Ascending aorta (tissue), 2 donors: ENCODE measurements at regions not wholly inside any gene's neighbourhood (a gene's known extent, or its start where the extent isn't known, plus 50 kb on each side); places are given as distances from the start of the nearest gene placed in this dataset.

Experiments used
- DNase-seq, 2 donors: peaks; one replicate each; pipeline ENCODE4 v3.0.0-alpha.2; 2019; ENCODE audit warnings: low spot score in 2 of 2
- H3K27ac ChIP-seq, 2 donors: fragments of 200-600 bp; sonication (generic); one replicate each; pipeline ENCODE4 v1.5.1; 2016 to 2017; ENCODE audit warnings: mild to moderate bottlenecking in 1 of 2
- H3K27me3 ChIP-seq: fragments of 200-600 bp; sonication (generic); one replicate; pipeline ENCODE4 v1.5.1; 2017
- H3K36me3 ChIP-seq, 2 donors: fragments of 200-600 bp; sonication (generic); one replicate each; pipeline ENCODE4 v1.5.1; 2016
- H3K4me1 ChIP-seq, 2 donors: fragments of 200-600 bp; sonication (generic); one replicate each; pipeline ENCODE4 v1.5.1; 2016 to 2017; ENCODE audit warnings: mild to moderate bottlenecking in 1 of 2
- H3K4me3 ChIP-seq, 2 donors: fragments of 200-600 bp; sonication (generic); one replicate each; pipeline ENCODE4 v1.5.1; 2016 to 2017; ENCODE audit warnings: mild to moderate bottlenecking in 1 of 2
- H3K9me3 ChIP-seq, 2 donors: fragments of 200-600 bp; sonication (generic); one replicate each; pipeline ENCODE4 v1.5.1; 2016
- intact Hi-C: fragments of 100-400 bp; cut with DNase I; formaldehyde crosslinking; loops from one replicate; pipeline ENCODE4 v1.15.1; 2023
- TF ChIP-seq, protein P1 (sequence below), 3 experiments: fragments of 200-600 bp in 2 of 3; fragments of 450-650 bp in 1 of 3; sonication (generic) in 2 of 3; IDR thresholded peaks; one replicate each; pipeline ENCODE4 v1.5.1; 2016 to 2019; ENCODE audit warnings: antibody characterized with exemption in 3 of 3, mild to moderate bottlenecking in 1 of 3, moderate library complexity in 1 of 3

DNA sequence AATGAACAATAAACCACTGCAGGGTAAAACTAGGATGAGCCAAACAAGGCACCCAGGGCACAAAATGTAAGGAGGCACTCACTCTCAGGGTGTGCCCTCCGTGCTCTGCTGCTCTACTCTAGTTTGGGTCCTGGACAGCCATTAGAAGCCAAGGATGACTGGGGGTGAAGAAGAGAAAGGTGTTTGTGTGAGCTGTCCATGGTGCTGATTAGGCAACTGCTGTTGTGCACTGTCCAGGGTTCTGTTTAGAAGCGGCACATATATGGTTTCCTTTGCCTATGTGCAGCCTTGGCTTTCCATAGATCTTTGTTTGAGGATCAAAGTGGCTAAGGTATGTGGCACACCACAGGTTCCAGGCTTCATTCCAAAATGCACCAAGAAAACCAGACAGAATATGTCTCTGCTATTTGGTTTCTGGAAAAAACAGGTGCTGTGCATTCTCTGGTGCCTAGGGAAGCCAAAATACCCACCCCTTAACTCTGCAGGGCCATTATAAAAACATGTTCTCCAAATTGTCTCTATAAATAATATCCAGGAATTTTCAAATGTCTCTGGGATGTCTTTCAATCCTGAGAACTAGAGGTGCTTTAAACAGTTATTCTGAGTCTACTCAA lies 123.5 kb downstream of the CBLN1 start:
- TF ChIP-seq, protein P1, sequence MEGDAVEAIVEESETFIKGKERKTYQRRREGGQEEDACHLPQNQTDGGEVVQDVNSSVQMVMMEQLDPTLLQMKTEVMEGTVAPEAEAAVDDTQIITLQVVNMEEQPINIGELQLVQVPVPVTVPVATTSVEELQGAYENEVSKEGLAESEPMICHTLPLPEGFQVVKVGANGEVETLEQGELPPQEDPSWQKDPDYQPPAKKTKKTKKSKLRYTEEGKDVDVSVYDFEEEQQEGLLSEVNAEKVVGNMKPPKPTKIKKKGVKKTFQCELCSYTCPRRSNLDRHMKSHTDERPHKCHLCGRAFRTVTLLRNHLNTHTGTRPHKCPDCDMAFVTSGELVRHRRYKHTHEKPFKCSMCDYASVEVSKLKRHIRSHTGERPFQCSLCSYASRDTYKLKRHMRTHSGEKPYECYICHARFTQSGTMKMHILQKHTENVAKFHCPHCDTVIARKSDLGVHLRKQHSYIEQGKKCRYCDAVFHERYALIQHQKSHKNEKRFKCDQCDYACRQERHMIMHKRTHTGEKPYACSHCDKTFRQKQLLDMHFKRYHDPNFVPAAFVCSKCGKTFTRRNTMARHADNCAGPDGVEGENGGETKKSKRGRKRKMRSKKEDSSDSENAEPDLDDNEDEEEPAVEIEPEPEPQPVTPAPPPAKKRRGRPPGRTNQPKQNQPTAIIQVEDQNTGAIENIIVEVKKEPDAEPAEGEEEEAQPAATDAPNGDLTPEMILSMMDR (IDR thresholded peaks at IDR 0.05) = no peak
- Histone ChIP-seq H3K4me3 (no peak overlapping the region), H3K9me3 (no peaks in the 10 kb centered on the region), H3K36me3 (no peaks in the 10 kb centered on the region), H3K27ac (no peak overlapping the region), H3K27me3 (no peaks in the 10 kb centered on the region), H3K4me1 (no peaks in the 10 kb centered on the region)
- intact Hi-C loops = no loop called here
- no peak for DNase-seq

DNA sequence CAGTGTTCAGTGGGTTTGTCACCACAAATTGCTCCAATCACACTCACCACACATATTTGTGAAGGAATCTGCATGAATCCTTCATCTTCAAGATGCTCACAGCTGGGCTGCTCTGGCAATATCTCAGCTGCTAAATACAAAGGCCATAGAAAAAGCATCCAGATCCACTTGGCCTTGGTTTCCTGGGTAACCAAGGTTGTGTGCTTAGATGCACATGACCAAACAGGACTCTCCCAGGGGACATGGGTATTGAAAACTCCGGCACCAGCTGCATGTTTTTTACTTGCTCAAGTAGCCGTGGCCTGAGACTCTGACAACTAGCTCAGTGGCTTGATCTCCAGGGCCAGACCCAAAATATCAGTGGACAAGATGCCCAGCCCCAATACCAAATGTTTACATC lies 131.3 kb downstream of the CBLN1 start:
- Histone ChIP-seq H3K27me3 (no peaks in the 10 kb centered on the region), H3K27ac (no peak overlapping the region), H3K36me3 (no peaks in the 10 kb centered on the region), H3K9me3 (no peaks in the 10 kb centered on the region), H3K4me1 (no peaks in the 10 kb centered on the region), H3K4me3 (no peak overlapping the region)
- DNase-seq = no peak
- intact Hi-C loops = no loop called here
- TF ChIP-seq, protein P1 (IDR thresholded peaks at IDR 0.05) = no peak

DNA sequence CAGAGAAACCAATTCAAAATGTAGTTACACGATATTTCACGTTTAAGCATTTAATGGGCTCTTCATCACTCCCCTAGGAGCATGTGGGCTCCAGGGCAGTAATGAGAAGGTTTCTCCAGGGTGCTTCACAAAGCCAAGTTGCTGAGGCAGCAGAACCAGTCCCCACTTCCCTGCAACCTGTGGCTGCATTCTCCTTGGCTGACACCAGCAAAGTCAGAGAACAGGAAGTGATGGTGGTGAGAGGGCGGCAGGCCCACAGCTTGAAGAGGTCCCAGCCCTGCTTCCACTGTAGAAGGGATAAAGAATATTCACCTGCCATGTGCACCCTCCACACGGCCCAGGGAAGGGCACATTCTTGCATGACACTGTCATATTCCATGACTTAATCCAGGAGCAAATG lies 133.2 kb downstream of the CBLN1 start:
- H3K36me3 ChIP-seq = no peaks in the 10 kb centered on the region
- no peak overlapping the region for H3K27ac ChIP-seq
- H3K4me1 ChIP-seq = no peaks in the 10 kb centered on the region
- TF ChIP-seq, protein P1 (IDR thresholded peaks at IDR 0.05) = no peak
- intact Hi-C loops = no loop called here
- H3K27me3 ChIP-seq = no peaks in the 10 kb centered on the region
- no peaks in the 10 kb centered on the region for H3K9me3 ChIP-seq
- no peak overlapping the region for H3K4me3 ChIP-seq
- DNase-seq = no peak

DNA sequence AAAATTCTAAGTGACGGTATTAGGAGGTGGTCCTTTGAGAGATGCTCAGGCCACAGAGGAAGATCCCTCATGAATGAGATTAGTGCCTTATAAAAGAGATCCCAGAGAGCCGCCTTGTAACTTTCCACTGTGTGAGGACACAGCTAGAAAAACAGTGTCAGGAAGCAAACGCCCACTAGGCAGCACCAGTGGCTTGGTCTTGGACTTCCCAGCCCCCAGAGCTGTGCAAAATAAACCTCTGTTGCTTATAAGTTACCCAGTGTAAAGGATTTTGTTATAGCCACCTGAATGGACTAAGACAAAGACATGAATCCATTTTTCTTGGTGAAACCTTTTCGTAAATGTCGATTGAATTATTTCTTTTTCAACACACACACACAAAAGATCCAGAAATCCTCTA lies 141.0 kb downstream of the CBLN1 start:
- no peak overlapping the region for H3K27ac ChIP-seq
- H3K4me1 ChIP-seq = no peaks in the 10 kb centered on the region
- H3K9me3 ChIP-seq = no peaks in the 10 kb centered on the region
- intact Hi-C loops = no loop called here
- DNase-seq = no peak
- no peak overlapping the region for H3K4me3 ChIP-seq
- TF ChIP-seq, protein P1 (IDR thresholded peaks at IDR 0.05) = no peak
- no peaks in the 10 kb centered on the region for H3K27me3 ChIP-seq
- H3K36me3 ChIP-seq = no peaks in the 10 kb centered on the region

DNA sequence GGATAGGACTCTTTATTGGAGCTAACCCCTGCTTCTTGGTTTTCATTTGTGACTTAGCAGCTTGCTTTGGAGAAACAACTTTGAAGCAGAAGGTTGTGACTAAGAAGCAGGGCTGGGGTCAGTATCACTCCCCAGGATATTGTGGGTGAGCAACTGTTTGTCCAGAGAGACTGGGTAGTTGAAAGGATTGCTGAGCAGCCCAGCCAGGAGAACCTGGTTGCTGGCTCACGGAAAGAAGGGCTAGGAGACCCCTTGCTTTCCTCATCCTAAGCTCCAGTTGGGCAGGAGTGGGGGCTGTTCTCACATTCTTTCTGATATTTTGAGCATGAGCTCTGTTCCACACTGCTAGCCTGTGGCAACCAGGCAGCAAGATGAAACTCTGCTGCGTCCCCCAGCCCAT lies 151.2 kb downstream of the CBLN1 start:
- H3K36me3 ChIP-seq = no peaks in the 10 kb centered on the region
- no peaks in the 10 kb centered on the region for H3K27me3 ChIP-seq
- no peaks in the 10 kb centered on the region for H3K4me1 ChIP-seq
- no peak overlapping the region for H3K27ac ChIP-seq
- TF ChIP-seq, protein P1 (IDR thresholded peaks at IDR 0.05) = no peak
- H3K9me3 ChIP-seq = no peaks in the 10 kb centered on the region
- intact Hi-C loops = no loop called here
- no peak overlapping the region for H3K4me3 ChIP-seq
- no peak for DNase-seq

DNA sequence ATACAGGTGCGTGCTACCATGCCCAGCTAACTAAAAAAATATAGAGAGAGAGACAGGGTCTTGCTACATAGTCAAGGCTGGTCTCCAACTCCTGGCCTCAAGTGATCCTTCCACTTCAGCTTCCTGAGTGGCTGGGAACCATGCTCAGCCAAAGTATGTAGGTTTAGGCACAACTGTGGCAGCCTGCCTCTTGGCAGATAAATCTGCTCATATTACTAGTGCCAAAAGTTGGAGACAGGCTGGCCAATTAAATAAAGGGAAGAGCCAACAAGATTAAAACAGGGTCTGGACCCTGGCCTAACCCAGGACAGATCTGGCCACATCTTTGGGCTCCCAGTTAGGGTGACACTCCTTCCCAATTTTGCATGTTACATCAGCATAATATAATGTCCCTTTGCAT lies 151.7 kb downstream of the CBLN1 start:
- Histone ChIP-seq H3K9me3 (no peaks in the 10 kb centered on the region), H3K4me3 (no peak overlapping the region), H3K36me3 (no peaks in the 10 kb centered on the region), H3K27ac (no peak overlapping the region), H3K4me1 (no peaks in the 10 kb centered on the region), H3K27me3 (no peaks in the 10 kb centered on the region)
- intact Hi-C loops = no loop called here
- DNase-seq = no peak
- TF ChIP-seq, protein P1 (IDR thresholded peaks at IDR 0.05) = no peak
